ENCODE measurements at regions not wholly inside any gene's neighbourhood (a gene's known extent, or its start where the extent isn't known, plus 50 kb on each side); places are given as distances from the start of the nearest gene placed in this dataset.

DNA sequence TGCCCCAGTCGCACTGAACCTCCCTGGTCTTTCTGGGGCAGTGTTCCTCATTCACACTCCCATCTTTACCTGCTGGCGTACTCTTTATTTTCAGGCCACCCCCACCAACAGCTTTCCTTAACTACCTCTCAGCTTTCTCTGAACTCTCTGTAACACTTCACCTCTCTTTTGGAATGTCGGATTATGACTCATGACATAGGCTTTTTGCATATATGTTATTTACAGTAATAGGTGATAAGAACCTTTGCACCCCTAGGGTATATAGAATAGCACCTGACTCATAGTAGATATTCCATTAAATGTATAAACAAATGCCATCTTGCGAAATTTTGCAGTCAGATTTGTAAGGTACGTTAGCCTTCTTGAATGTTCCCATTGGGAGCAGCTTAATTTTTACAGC lies 52.9 kb upstream of the MIER3 start:
- H3K9ac ChIP-seq (ENCODE audit: extremely low read depth, insufficient read length, low read length), result no peak overlapping the region
- H2BK120ac ChIP-seq (ENCODE audit: low read depth, low read length, poor library complexity, severe bottlenecking), result no peak overlapping the region
- no peak overlapping the region for H2BK12ac ChIP-seq (ENCODE audit: insufficient read length, low read depth, low read length)
- no peaks in the 10 kb centered on the region for H3K27me3 ChIP-seq (ENCODE audit: insufficient read depth, low read length)
- no peak overlapping the region for H2AK5ac ChIP-seq (ENCODE audit: insufficient read length, low read length)
- no CpG with 5 or more reads among the region's 5 CpGs for WGBS (ENCODE audit: extremely low coverage, insufficient read length, low lambda C conversion rate)
- H3K23ac ChIP-seq (ENCODE audit: insufficient read length, low read depth, low read length), result no peak overlapping the region
- H2BK15ac ChIP-seq (ENCODE audit: low read depth, low read length), result no peak overlapping the region
- H2BK20ac ChIP-seq (ENCODE audit: low read depth, low read length, poor library complexity, severe bottlenecking), result no peak overlapping the region
- H3K27ac ChIP-seq (ENCODE audit: insufficient read length, low read depth, low read length), result no peak overlapping the region
- H3K36me3 Mint-ChIP-seq (ENCODE audit: insufficient read depth in 1 of 3, low read depth in 3 of 3), result no peaks in the 10 kb centered on the region
- no peak overlapping the region for H4K91ac ChIP-seq (ENCODE audit: insufficient read length, low read depth, low read length)
- H2BK5ac ChIP-seq (ENCODE audit: insufficient read length, low read length), result no peak overlapping the region
- H4K5ac ChIP-seq (ENCODE audit: insufficient read length, low read depth, low read length), result no peak overlapping the region
- H3K14ac ChIP-seq (ENCODE audit: insufficient read depth, low read length), result no peak overlapping the region
- no peak overlapping the region for H3K4ac ChIP-seq (ENCODE audit: low read depth, low read length)
- H3K4me2 ChIP-seq (ENCODE audit: insufficient read depth, insufficient read length, low read length), result no peak overlapping the region
- no peaks in the 10 kb centered on the region; the same call in 1 of the 2 replicates for H3K27me3 Mint-ChIP-seq (ENCODE audit: low read depth)
- TF ChIP-seq, protein P1, sequence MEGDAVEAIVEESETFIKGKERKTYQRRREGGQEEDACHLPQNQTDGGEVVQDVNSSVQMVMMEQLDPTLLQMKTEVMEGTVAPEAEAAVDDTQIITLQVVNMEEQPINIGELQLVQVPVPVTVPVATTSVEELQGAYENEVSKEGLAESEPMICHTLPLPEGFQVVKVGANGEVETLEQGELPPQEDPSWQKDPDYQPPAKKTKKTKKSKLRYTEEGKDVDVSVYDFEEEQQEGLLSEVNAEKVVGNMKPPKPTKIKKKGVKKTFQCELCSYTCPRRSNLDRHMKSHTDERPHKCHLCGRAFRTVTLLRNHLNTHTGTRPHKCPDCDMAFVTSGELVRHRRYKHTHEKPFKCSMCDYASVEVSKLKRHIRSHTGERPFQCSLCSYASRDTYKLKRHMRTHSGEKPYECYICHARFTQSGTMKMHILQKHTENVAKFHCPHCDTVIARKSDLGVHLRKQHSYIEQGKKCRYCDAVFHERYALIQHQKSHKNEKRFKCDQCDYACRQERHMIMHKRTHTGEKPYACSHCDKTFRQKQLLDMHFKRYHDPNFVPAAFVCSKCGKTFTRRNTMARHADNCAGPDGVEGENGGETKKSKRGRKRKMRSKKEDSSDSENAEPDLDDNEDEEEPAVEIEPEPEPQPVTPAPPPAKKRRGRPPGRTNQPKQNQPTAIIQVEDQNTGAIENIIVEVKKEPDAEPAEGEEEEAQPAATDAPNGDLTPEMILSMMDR (conservative IDR thresholded peaks at IDR 0.05), result no peak
- no peak overlapping the region for H3K56ac ChIP-seq (ENCODE audit: insufficient read length, low read depth, low read length)
- no peaks in the 10 kb centered on the region for H3K9me3 ChIP-seq (ENCODE audit: control insufficient read depth, low read depth, low read length)
- H3K18ac ChIP-seq (ENCODE audit: insufficient read length, low read depth, low read length), result no peak overlapping the region
- no peak overlapping the region for H3K4me3 Mint-ChIP-seq
- peaks cover 5 to 9% of the 10 kb centered on the region in 2 experiments; a peak in 3 of 4 replicates for H3K4me1 Mint-ChIP-seq
- no peaks in the 10 kb centered on the region for H3K79me2 ChIP-seq (ENCODE audit: insufficient read depth, low read length)
- no peak overlapping the region for H2AFZ ChIP-seq (ENCODE audit: low read length)
- no peaks in the 10 kb centered on the region for H3K79me1 ChIP-seq (ENCODE audit: insufficient read depth, low read depth, low read length, poor library complexity, severe bottlenecking)
- H3K4me1 ChIP-seq (ENCODE audit: insufficient read depth, low read length), result peaks cover 2% of the 10 kb centered on the region; the same call in 1 of the 2 replicates
- no peak for DNase-seq
- no peak overlapping the region for H3T11ph ChIP-seq (ENCODE audit: low read length)
- no peaks in the 10 kb centered on the region for H3K23me2 ChIP-seq (ENCODE audit: insufficient read length, low read depth, low read length, poor library complexity, severe bottlenecking)
- no peak overlapping the region; a peak in 2 of 7 replicates for H3K27ac Mint-ChIP-seq
- H3K9me3 Mint-ChIP-seq, result no peaks in the 10 kb centered on the region
- H4K8ac ChIP-seq (replicated peaks; ENCODE audit: insufficient read length, low read depth, low read length), result no peak overlapping the region
- no peaks in the 10 kb centered on the region for H4K20me1 ChIP-seq (ENCODE audit: control insufficient read depth, insufficient read depth, insufficient read length)

Measured in H9 (cell line).